Activated CD8-positive, alpha-beta memory T cell treated with anti-CD3 and anti-CD28 coated beads, Interleukin-2, amount 10 ng/mL, durations not matched to agents 7 days and 5 days (primary cell): ENCODE measurements at regions not wholly inside any gene's neighbourhood (a gene's known extent, or its start where the extent isn't known, plus 50 kb on each side); places are given as distances from the start of the nearest gene placed in this dataset.
"Not testable (repeated sequence)": the region's sequence is repeated elsewhere in the genome, so short reads cannot be mapped to it uniquely, and the experiment has no call there.

ENCODE experiments used
- ATAC-seq: fragments of 150-1000 bp; cut with Tn5 transposase; one replicate; pipeline ENCODE4 v1.10.0; 2021; ENCODE audit warnings: moderate library complexity
- CTCF ChIA-PET: fragments of 350-600 bp; sonication (Branson Sonifier 250); formaldehyde crosslinking; loops from one replicate; lab custom pipeline; 2021; ENCODE audit warnings: antibody characterized with exemption; lab: Charles Lee
- DNase-seq: peaks from one replicate; pipeline ENCODE4 v3.0.0-alpha.2; 2020
- H3K27ac Mint-ChIP-seq: one replicate; pipeline ENCODE4 v1.8.0; 2021; ENCODE audit warnings: mild to moderate bottlenecking, mixed read lengths
- H3K27me3 Mint-ChIP-seq: one replicate; pipeline ENCODE4 v1.8.0; 2021; ENCODE audit warnings: mixed read lengths
- H3K36me3 Mint-ChIP-seq: one replicate; pipeline ENCODE4 v1.8.0; 2021; ENCODE audit warnings: mild to moderate bottlenecking, mixed read lengths
- H3K4me1 Mint-ChIP-seq: one replicate; pipeline ENCODE4 v1.8.0; 2021; ENCODE audit warnings: mixed read lengths
- H3K4me3 Mint-ChIP-seq: one replicate; pipeline ENCODE4 v1.8.0; 2021; ENCODE audit warnings: mild to moderate bottlenecking, moderate library complexity, mixed read lengths
- H3K9me3 Mint-ChIP-seq: one replicate; pipeline ENCODE4 v1.8.0; 2022; ENCODE audit warnings: low read depth, mixed read lengths

DNA sequence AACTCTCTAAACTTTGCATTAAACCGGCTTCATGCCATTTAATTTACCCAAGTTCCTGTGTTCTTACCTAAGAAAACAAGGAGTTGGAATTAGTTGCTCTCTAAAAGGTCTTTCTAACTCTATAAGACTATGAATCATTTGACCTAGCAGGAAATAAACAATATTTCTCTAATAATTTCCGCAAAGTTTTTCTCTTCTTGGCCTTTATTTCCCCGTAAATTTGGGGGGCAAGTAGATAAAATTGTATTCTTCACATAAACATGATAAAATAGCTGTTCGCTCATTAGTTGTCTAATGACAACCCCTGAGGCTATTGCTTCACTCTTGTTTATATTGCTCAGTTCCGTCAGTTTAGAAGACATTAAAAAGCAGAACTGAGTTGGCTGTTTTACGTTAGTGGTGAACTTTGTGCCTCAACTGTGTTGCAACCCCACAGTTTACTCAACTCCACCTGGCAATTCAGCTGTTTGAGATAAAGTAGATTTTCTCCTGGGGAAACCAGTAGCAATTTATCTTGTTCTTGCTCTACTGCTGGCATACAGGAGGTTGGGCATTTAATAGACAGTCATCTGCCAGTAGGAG is 74.7 kb downstream of the BTG1 start:
- CTCF ChIA-PET = no interaction called here
- no peak overlapping the region for H3K27ac Mint-ChIP-seq
- H3K4me3 Mint-ChIP-seq = no peak overlapping the region
- peaks cover 2% of the 10 kb centered on the region for H3K9me3 Mint-ChIP-seq
- peaks cover 7% of the 10 kb centered on the region for H3K36me3 Mint-ChIP-seq
- no peaks in the 10 kb centered on the region for H3K27me3 Mint-ChIP-seq
- no peak for DNase-seq
- no peak for ATAC-seq
- H3K4me1 Mint-ChIP-seq = peaks cover 3% of the 10 kb centered on the region

DNA sequence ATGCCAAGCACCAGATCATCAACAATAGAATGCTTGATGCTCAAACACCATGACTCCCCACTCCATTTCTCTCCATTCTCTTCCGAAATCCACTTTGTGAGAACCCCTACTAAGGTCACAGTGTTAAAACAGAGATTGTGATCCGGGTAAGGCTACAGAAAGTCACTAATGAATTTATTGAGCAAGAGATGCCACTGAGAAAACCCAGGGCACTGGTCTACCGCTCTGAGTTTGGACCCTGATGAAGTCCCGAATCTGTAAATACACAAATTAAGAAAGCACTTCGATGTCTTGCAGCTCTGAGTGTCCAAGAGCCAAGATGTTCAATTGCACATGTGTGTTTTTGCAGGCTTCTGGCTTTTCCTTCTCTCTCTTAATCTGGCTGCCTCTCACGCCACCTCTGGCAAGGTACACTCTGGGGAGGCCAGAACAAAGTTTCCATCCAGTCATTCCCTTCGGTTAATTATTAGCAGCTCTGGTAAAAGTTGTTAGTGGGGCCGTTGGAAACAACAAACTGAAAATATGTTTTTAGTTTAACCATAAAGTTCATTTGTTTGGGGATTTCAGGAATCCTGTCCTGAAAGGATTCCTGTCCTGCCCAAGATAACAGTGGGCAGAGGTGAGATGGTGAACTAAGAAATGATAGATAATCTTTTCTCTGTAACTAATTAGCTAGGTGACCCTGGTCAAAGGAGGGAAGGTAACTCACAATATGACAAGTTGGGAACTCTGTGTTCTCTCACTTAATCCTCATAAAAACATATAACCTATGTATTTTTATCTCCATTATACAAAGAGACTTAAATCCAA is 75.4 kb downstream of the BTG1 start:
- Mint-ChIP-seq H3K4me3 (no peak overlapping the region), H3K27me3 (no peaks in the 10 kb centered on the region), H3K36me3 (peaks cover 7% of the 10 kb centered on the region), H3K27ac (no peak overlapping the region), H3K4me1 (peaks cover 3% of the 10 kb centered on the region), H3K9me3 (peaks cover 2% of the 10 kb centered on the region)
- CTCF ChIA-PET = no interaction called here
- no peak for ATAC-seq
- DNase-seq = no peak

DNA sequence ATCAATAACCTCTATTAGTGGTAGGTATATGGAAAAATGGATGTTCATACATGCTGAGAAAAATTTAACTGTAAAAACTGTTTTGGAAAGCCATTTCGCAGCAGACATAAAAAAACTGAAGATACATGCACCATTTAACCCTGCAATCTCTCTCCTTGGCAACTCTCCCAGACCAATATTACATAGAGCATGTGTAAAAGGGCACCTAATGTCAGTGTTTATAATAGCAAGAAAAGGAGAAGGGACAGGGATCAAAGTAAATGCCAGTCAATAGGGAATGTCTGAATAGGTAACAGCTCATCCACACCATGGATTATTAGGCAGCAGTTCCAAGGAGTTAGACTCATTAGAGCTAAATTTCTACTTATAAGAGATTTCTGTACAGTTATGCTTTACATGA is 77.2 kb downstream of the BTG1 start:
- CTCF ChIA-PET = no interaction called here

GRCh38 chr12:92065639-92066038 is 80.0 kb downstream of the BTG1 start:
- no peak overlapping the region for H3K27ac Mint-ChIP-seq
- no peak overlapping the region for H3K4me3 Mint-ChIP-seq

More for the DNA sequence above, 77.2 kb downstream of the BTG1 start:
- Mint-ChIP-seq H3K4me3 (no peak overlapping the region), H3K4me1 (peaks cover 9% of the 10 kb centered on the region), H3K36me3 (peaks cover 5% of the 10 kb centered on the region), H3K27ac (no peak overlapping the region), H3K9me3 (peaks cover 2% of the 10 kb centered on the region), H3K27me3 (no peaks in the 10 kb centered on the region)
- DNase-seq (no peak), ATAC-seq (no peak)

DNA sequence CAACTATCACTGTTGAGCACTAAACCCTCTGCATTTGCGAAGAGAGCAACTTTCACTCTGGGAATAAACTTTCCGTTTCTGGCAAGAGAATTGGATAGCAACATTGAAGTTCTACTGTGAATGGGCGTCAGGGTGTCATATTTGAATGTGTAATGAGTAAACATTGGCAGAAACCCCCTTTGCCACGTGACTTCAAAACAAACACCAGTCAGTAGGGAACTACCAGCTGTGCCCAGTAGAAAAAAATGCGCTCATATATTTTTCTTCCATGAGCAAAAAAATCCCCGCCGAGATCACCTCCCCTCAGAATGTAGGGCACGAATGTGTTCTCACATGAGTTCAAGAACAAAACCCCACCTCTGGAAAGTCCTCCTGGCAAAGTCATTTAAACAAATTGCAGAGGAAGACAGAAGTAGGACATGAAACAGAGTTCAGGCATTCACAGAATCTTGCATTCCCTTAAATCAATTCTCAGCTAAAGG is 80.6 kb downstream of the BTG1 start:
- DNase-seq = peak; percentile 45
- Mint-ChIP-seq H3K27me3 (no peaks in the 10 kb centered on the region), H3K36me3 (peaks cover 4% of the 10 kb centered on the region), H3K9me3 (no peaks in the 10 kb centered on the region), H3K4me1 (peaks cover 9% of the 10 kb centered on the region), H3K27ac (no peak overlapping the region), H3K4me3 (no peak overlapping the region)
- CTCF ChIA-PET = no interaction called here
- ATAC-seq = no peak

More at GRCh38 chr12:92065639-92066038, 80.0 kb downstream of the BTG1 start:
- Mint-ChIP-seq H3K36me3 (peaks cover 4% of the 10 kb centered on the region), H3K4me1 (peaks cover 9% of the 10 kb centered on the region), H3K27me3 (no peaks in the 10 kb centered on the region), H3K9me3 (no peaks in the 10 kb centered on the region)
- ATAC-seq (no peak), DNase-seq (no peak)
- CTCF ChIA-PET = interaction anchor here (1.6 kb wide), 1 partner anchor 10 kb away, joined by 4 read pairs; no protein-coding TSS in a partner anchor

- DNase-seq = no peak
- Mint-ChIP-seq H3K4me1 (peaks cover 9% of the 10 kb centered on the region), H3K27me3 (no peaks in the 10 kb centered on the region), H3K27ac (no peak overlapping the region), H3K4me3 (no peak overlapping the region), H3K9me3 (no peaks in the 10 kb centered on the region), H3K36me3 (peaks cover 4% of the 10 kb centered on the region)
- ATAC-seq = no peak
- CTCF ChIA-PET = no interaction called here
Measured at GRCh38 chr12:92064422-92064821, 81.2 kb downstream of the BTG1 start.

DNA sequence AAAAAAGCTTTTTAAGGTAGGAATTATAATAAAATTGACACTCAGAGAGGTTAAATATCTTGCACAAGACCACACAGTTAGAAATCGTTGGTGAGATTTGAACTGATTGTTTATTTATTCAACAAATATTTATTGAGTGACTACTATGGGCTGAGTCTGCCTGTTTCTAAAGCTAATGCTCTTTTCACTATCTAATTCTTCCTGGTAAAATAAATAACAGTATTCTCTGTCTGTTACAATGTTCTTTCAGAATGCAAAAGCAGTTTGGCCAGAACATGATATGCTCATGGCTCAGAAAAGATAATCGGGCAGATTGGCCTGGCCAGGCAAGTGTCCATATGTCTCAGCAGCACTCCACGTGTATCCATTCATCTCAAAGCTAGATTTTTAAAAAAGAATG is 82.0 kb downstream of the BTG1 start:
- CTCF ChIA-PET = no interaction called here
- no peaks in the 10 kb centered on the region for H3K9me3 Mint-ChIP-seq
- no peak overlapping the region for H3K27ac Mint-ChIP-seq
- DNase-seq = no peak
- no peaks in the 10 kb centered on the region for H3K27me3 Mint-ChIP-seq
- H3K36me3 Mint-ChIP-seq = peaks cover 4% of the 10 kb centered on the region
- no peak overlapping the region for H3K4me3 Mint-ChIP-seq
- no peak for ATAC-seq
- H3K4me1 Mint-ChIP-seq = peaks cover 10% of the 10 kb centered on the region

DNA sequence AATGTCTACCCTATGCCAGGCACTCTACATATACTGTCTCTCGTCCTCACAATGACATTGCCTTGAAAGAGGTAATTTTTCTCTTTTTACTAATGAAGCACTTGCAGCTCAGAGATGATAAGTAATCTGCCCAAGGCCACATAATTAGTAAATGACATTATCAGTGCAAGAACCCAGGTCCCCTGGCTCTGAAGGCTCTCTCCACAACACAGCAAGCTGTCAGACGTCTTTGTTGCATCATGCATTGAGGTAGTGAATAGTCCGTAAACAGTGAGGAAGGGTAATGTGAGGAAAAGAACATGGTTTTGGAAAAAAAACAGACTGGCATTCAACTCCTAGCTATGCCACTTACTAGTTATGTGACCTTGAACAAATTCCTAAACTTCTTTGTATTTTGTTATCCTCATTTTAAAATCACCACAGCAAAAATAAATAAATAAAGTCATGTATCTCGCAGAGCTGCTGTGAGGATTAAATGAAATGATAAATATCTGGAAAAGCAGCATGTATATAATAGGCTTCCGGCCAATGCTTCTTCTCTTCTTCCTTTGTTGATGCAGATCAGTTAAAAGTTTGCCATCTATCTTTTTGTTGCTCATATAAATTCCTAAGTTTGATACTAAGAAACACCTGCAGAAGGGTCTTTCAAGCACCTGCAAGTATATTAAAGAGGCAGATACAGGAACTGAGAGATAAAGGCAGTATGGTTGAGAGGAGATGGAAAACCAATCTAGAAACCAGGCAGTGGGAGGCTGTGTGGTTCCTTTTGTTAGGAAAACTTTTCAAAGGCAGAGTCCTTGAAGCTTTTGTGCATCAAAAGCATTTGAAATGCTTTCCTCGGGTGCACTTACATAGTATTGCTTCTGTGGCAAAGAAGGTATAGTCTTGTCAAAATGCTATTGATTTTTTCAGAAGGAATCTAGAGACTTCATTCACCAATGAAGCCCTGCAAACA is 82.8 kb downstream of the BTG1 start:
- Mint-ChIP-seq H3K4me1 (peaks cover 15% of the 10 kb centered on the region), H3K9me3 (no peaks in the 10 kb centered on the region), H3K4me3 (no peak overlapping the region), H3K27me3 (no peaks in the 10 kb centered on the region), H3K27ac (no peak overlapping the region), H3K36me3 (peaks cover 8% of the 10 kb centered on the region)
- DNase-seq (no peak), ATAC-seq (no peak)
- CTCF ChIA-PET = no interaction called here

GRCh38 chr12:92061061-92061460 is 84.6 kb downstream of the BTG1 start:
- Mint-ChIP-seq H3K27me3 (no peaks in the 10 kb centered on the region), H3K27ac (no peak overlapping the region), H3K36me3 (peaks cover 19% of the 10 kb centered on the region), H3K9me3 (peaks cover 3% of the 10 kb centered on the region), H3K4me3 (no peak overlapping the region), H3K4me1 (peaks cover 30% of the 10 kb centered on the region)
- CTCF ChIA-PET = interaction anchor here (1.0 kb wide), 1 partner anchor 27 kb away, joined by 3 read pairs; no protein-coding TSS in a partner anchor
- DNase-seq (no peak), ATAC-seq (no peak)

DNA sequence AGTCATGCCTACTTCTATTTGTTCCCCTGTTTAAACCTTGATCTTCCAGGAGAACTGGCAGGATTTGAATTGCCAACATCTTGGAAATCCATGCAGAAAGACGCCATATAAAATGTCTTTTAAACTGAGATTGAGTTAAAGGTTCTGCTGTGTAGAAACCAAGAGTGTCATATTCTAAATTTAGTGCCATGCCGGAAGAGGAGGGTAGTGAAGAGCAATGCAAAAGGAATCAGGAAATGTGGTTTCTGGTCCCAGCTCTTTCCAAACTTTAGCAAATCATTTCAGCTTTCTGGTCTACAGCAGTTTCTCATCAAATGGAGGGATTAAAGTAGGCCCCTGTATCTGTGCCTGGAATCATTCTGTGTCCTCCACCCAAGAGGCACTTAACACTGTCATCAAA is 85.7 kb downstream of the BTG1 start:
- peaks cover 35% of the 10 kb centered on the region for H3K4me1 Mint-ChIP-seq
- peaks cover 3% of the 10 kb centered on the region for H3K9me3 Mint-ChIP-seq
- DNase-seq = no peak
- H3K27me3 Mint-ChIP-seq = no peaks in the 10 kb centered on the region
- peaks cover 20% of the 10 kb centered on the region for H3K36me3 Mint-ChIP-seq
- CTCF ChIA-PET = no interaction called here
- no peak overlapping the region for H3K27ac Mint-ChIP-seq
- no peak for ATAC-seq
- no peak overlapping the region for H3K4me3 Mint-ChIP-seq

GRCh38 chr12:92058664-92059063 is 87.0 kb downstream of the BTG1 start:
- Mint-ChIP-seq H3K9me3 (peaks cover 3% of the 10 kb centered on the region), H3K27me3 (no peaks in the 10 kb centered on the region), H3K4me1 (peaks cover 29% of the 10 kb centered on the region), H3K4me3 (no peak overlapping the region), H3K27ac (no peak overlapping the region), H3K36me3 (peaks cover 20% of the 10 kb centered on the region)
- CTCF ChIA-PET = interaction anchor here (1.4 to 2.1 kb wide), 2 partner anchors 16 to 28 kb away, joined by 4 to 5 read pairs; no protein-coding TSS in a partner anchor
- DNase-seq (no peak), ATAC-seq (no peak)

GRCh38 chr12:92056756-92057155 is 88.9 kb downstream of the BTG1 start:
- H3K4me1 Mint-ChIP-seq = peaks cover 33% of the 10 kb centered on the region
- not testable (repeated sequence) for DNase-seq, H3K9me3 Mint-ChIP-seq, ATAC-seq, H3K27ac Mint-ChIP-seq, H3K27me3 Mint-ChIP-seq, H3K4me3 Mint-ChIP-seq
- CTCF ChIA-PET = interaction anchor here (2.1 kb wide), 1 partner anchor 26 kb away, joined by 5 read pairs; no protein-coding TSS in a partner anchor
- H3K36me3 Mint-ChIP-seq = peaks cover 16% of the 10 kb centered on the region

DNA sequence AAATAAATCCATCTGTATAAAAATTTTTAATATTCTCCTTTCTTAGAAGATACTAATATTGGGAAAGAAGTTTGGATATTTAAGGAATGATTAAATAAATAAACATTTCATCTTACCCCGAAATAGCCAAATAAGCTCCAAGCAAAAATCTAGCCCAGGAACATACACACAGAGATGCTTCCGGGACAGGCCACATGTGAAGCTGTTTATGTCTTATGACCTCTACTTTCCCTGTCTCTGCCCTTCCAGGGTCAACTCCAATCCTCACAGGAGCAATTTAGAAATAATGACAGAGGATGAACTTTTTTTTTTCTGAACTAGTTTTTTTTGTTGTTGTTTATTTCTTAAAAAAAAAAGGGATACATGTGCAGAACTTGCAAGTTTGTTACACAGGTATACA is 89.4 kb downstream of the BTG1 start:
- peak overlapping the region; percentile 81 for H3K27ac Mint-ChIP-seq
- peaks cover 35% of the 10 kb centered on the region for H3K4me1 Mint-ChIP-seq
- CTCF ChIA-PET = no interaction called here
- no peak for DNase-seq
- no peak overlapping the region for H3K4me3 Mint-ChIP-seq
- H3K9me3 Mint-ChIP-seq = peaks cover 3% of the 10 kb centered on the region
- H3K27me3 Mint-ChIP-seq = no peaks in the 10 kb centered on the region
- ATAC-seq = no peak
- H3K36me3 Mint-ChIP-seq = peaks cover 16% of the 10 kb centered on the region
